ENCODE measurements at regions not wholly inside any gene's neighbourhood (a gene's known extent, or its start where the extent isn't known, plus 50 kb on each side); places are given as distances from the start of the nearest gene placed in this dataset.
"Not testable (repeated sequence)": the region's sequence is repeated elsewhere in the genome, so short reads cannot be mapped to it uniquely, and the experiment has no call there.

DNA sequence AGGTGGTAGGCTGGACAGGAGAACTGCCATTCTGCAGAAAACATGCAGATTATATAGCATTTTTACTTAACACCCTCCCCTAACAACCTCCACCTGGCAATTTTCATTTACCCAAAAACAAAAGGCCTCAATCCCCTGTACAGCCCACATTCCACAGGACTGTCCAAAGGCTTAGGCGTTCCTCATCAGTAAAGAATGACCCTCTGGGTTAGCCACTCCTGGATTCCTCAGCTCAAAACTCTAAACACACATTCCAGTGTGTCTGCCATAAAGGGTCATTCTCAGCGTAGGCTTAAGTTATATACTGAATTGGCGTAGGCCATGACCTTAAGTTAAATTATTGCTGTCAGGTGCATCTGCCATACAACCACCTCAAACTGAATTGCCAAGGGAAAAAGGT, 261.8 kb upstream of the CHAC2 start:
- DNase-seq (ENCODE audit: extremely low read depth in 1 of 11, low read depth in 9 of 11, low spot score in 4 of 11) = no peak

DNA sequence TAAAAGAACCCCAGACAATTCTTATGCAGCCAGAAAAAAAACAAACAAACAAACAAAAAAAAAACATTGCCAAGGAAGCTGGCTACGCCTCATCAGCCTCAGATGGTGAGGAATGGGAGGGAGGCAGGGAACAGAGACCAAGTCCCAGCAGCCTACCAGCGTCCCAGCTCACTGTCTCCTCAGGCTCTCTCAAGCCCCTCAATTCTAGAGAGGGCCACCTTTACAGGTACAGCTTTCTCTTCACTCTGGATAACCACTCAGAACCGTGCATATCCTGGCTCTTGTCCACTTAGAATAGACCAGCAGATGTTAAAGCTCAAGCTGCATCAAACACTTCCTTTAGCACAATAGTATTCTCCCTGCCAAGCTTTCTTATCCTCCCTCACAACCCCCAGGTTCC, 263.1 kb upstream of the CHAC2 start:
- no peak for DNase-seq (ENCODE audit: extremely low read depth in 1 of 11, low read depth in 9 of 11, low spot score in 4 of 11)

DNA sequence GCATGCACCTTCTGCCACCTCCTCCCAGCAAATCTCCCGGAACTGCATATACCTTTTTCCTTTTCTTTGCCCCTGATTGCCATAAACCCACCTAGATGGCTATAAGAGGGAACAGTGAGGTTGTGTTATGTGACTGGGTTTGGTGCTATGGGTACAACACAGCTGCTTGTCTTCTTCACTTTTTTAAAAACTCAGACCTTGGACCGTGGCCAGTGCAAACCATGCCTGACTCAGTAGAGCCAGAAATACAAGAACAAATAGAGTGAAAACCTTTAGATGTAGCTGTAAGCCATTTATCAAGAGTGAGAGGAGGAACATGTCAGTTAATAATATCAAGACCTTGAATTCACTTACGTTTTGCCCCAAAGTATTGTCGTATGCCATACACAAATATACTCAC, 267.4 kb upstream of the CHAC2 start:
- no peak for DNase-seq (ENCODE audit: extremely low read depth in 1 of 11, low read depth in 9 of 11, low spot score in 4 of 11)

DNA sequence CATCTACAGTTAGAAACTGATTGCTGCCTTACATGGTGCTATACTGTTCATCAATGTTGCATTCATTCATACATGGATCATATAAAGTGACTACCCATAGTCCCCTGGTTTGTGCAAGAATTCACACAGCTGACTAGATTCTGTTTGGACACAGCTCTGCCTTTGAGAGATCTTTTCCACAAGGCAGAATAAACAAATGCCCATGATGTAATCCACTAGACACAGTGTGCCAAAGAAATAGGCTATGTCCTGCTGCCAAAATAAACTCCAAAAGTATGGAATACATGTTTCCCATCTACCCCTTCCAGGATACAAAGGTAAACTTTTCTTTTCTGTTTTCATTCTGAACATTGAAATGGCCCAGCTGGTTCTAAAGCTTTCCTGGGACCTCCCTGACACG, 269.4 kb upstream of the CHAC2 start:
- no peak for DNase-seq (ENCODE audit: extremely low read depth in 1 of 11, low read depth in 9 of 11, low spot score in 4 of 11)

DNA sequence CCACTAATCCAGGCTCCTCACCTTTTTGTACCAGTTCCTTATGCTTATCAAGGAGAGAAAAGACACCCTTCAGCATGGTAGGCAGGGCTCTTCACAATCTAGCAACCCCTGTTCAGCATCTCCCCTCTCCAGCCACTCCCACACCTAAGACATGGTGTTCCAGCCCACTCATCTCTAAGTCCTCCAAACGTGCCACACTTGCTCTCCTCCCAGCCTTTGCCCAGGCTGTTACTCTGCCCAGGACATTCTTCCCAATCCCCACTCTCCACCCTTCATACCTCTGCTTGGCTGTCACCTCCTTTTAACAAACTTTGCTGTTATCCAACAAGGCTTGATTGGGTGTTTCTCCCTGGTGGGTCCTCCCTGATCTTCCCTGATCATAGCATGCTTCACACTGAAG, 270.6 kb upstream of the CHAC2 start:
- DNase-seq (ENCODE audit: extremely low read depth in 1 of 11, low read depth in 9 of 11, low spot score in 4 of 11) = no peak

DNA sequence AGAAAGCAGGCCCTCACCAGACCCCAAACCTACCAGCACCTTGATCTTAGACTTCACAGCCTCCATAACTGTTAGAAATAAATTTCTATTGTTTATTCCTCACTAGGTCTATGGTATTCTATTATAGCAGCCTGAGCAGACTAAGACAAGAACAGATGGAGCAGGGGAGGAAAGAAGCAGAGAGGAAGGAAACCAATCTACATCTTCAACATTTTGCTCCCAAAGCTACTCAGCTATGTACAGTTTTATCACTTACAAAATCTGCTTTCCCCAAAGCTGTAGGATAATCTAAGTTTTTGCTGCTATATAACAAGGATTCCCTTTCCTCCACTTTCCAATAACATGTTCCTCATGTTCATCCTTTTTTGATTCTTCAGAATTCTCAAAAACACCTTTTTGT, 274.4 kb upstream of the CHAC2 start:
- DNase-seq (ENCODE audit: extremely low read depth in 1 of 11, low read depth in 9 of 11, low spot score in 4 of 11) = no peak

DNA sequence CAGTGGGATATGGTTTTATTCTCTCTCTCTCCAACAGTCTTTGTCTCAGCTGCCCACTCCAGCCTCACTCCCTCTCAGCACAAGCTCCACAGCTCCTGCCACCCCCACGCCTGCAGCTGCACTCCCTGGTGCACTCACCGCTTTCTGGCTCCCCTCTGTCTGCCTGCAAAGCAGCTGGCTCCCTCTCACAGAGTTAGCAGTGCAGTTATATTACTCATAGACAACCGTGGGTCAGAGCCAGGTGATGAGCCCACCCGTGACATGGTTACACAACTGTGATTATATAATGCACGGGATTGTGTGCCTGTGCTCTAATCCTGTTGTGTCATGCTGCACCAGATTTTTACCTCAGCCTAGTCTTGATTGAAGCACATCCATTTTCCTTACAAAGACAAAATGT, 276.9 kb upstream of the CHAC2 start:
- DNase-seq (ENCODE audit: extremely low read depth in 1 of 11, low read depth in 9 of 11, low spot score in 4 of 11) = peak in 3 of 11 donors; percentile 20 to 27 (median 21)

DNA sequence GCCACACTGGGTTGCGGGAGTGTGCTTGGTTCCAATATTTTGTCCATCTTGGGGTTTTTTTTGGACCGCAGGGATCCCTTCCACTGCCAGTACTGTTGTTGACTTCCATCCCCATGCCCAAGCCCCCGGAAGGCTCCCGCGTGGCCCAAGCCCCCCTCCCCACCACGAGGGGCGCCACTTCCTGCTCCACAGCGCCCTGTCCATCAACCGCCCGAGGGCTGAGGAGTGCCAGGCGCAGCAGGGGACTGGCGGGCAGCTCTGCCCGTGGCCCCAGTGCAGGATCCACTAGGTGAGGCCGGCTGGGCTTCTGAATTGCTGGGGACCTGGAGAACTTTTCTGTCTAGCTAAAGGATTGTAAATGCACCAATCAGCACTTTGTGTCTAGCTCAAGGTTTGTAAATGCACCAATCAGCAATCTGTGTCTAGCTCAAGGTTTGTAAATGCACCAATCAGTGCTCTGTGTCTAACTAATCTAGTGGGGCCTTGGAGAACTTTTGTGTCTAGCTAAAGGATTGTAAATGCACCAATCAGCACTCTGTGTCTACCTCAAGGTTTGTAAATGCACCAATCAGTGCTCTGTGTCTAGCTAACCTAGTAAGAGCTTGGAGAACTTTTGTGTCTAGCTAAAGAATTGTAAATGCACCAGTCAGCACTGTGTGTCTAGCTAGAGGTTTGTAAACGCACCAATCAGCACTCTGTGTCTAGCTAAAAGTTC, 281.3 kb upstream of the CHAC2 start:
- DNase-seq (ENCODE audit: extremely low read depth in 1 of 11, low read depth in 9 of 11, low spot score in 4 of 11) = not testable (repeated sequence)

DNA sequence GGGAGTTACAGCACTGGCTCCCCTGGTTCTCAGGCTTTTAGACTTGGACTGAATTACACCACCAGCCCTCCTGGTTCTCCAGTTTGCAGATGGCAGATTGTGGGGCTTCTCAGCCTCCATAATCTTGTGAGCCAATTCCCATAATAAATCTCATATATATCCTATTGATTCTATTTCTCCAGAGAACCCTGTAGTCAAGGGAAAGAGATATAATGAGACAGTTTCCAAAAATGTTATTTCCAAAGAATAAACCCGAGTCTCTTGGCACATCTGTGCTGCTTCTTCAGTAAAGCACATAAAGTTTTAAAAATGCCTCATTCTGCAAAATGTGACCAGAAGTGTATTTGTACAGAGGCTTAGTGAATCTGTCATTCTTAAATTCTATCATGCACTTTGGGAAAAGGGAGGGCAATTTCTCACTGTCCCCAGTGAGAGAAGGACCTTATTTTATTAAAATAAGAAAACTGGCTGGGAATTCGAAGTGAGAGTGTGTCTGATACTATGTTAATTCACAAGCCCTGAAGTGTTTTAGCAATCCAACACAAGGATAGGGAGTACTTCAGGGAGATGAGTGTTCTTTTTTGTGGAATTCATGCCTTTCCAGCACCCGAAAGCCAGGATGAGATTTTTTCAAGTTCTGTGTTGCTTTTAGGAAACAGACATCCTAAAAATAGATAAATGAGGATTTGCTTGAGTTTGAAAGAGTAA, 282.4 kb upstream of the CHAC2 start:
- DNase-seq (ENCODE audit: extremely low read depth in 1 of 11, low read depth in 9 of 11, low spot score in 4 of 11) = no peak

DNA sequence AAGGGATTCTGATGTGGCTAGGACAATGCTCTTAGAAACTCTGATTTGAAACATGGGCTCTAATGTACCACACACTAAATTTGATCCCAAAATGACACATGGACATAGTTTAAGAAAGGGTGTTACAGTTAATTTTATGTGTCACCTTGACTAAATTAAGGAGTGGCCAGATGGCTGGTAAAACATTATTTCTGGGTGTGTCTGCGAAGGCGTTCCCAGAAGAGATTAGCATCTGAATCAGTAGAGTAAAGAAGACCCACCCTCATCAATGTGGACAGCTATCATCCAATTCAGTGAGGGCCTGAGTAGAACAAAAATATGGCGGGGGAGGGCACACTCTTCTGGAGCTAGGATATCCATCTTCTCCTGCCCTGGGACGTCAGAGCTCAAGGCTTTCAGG, 283.1 kb upstream of the CHAC2 start:
- no peak for DNase-seq (ENCODE audit: extremely low read depth in 1 of 11, low read depth in 9 of 11, low spot score in 4 of 11)

DNA sequence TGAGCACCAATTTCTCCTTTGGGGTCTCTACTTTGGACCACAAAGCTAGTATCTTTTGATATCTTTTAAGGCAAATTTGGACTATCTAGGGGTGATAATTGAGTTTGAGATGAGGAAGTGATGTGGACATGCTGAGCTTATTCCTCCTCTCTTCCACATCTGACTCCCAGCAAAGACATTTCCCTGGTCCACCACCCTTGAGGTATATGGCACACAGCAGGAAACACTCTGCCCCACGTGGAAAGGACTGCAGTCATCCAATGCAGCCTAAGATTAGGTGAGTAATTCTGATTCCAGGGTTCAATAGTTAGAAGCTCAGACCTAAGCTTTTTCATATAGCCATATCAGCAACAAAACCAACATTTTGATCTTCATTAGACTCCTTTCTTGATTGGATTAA, 290.1 kb upstream of the CHAC2 start:
- no peak for DNase-seq (ENCODE audit: extremely low read depth in 1 of 11, low read depth in 9 of 11, low spot score in 4 of 11)

DNA sequence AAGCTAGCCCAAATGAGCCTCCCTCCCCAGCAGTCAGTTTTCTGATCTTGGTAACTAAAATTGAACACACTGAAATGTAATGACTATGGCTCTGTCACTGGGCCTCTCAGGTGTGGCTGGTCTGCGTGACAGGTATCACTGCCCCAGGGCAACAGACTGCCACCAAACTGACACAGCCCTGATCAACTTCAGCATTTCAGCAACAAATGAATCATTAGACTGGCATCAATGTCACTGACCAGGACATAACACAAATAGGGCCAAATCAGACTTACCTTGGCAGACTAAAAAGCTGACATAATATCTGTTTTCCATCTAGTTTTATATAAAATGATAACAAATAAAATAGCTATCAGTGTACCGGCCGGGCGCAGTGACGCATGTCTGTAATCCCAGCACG, 290.8 kb upstream of the CHAC2 start:
- DNase-seq (ENCODE audit: extremely low read depth in 1 of 11, low read depth in 9 of 11, low spot score in 4 of 11) = no peak

DNA sequence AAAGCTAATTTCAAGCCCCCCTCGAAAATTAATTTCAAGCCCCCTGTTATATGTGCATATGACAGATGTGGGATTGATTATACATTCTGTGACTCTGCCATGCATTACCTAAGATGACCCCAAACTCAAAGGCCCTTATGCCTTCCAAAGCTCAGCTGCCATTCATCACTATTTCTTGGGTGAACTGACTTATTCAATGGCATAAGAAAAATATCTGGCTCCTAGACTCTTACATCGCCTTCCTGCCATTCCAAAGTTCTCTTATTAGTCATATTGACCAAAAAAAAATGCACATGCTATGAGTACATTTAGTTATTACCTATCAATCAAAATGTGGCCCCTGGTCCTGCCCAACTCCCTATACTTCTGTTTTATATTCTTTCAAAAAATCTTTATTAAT, 291.8 kb upstream of the CHAC2 start:
- no peak for DNase-seq (ENCODE audit: extremely low read depth in 1 of 11, low read depth in 9 of 11, low spot score in 4 of 11)

DNA sequence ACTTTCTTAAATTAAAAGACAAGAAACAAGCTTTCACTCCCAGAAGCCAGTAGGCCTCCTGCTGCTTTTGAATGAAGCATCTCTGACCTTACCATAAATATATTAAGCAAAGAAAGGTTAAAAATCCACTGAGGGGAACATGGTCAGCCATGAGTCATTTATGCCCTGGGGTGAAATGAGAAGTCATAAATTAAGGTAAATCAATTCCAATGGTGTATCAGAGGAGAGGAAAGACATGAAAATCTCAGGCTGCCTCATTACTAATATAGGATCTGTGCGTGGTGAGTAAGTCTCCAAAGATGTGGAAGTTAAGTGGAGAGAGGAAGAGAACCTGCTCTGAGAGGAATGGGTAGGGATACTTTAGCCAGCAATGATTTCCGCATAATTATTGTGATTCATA, 292.3 kb upstream of the CHAC2 start:
- no peak for DNase-seq (ENCODE audit: extremely low read depth in 1 of 11, low read depth in 9 of 11, low spot score in 4 of 11)

DNA sequence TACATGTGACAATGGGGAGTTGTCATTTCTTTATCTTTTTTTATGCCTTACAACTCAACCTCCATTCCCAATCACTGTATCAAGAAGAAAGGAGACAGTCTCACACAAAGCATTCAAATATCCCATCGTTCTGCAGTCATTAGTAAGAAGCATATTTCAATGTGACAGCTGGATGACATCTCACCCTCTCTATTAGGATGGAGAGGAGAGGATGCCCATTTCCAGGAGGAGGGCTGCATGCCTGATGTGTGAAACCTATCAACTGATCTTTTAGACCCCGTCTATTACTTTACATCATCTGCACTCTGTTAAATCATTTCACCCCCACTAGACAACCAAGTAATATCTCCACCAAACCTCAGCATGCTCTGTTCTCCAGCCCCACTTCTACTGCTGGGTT, 292.7 kb upstream of the CHAC2 start:
- DNase-seq (ENCODE audit: extremely low read depth in 1 of 11, low read depth in 9 of 11, low spot score in 4 of 11) = no peak

DNA sequence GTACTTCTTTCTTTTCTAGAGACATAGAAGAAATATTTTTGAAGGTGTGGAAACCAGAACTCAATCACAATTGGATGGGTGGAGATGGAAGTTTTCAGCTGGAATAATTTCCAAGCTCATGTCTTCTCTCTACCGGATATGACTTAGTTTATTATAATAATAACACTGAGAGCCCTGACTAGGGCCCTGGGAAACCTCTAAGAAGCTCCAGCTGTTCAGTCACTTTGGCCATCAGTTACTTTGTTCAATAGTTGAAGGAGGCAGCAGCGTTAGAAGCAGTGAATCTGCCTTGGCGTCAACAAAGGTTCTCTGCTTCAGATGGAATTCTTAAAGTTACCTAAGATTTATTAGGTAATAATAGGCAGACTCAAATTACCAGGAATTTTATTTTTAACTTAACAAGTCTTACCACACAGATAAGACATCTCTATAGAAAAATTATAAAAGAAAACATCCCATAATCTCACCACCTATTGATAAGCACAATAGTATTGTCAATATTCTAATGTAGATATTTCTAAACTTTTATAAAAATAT, 293.8 kb upstream of the CHAC2 start:
- no peak for DNase-seq (ENCODE audit: extremely low read depth in 1 of 11, low read depth in 9 of 11, low spot score in 4 of 11)

DNA sequence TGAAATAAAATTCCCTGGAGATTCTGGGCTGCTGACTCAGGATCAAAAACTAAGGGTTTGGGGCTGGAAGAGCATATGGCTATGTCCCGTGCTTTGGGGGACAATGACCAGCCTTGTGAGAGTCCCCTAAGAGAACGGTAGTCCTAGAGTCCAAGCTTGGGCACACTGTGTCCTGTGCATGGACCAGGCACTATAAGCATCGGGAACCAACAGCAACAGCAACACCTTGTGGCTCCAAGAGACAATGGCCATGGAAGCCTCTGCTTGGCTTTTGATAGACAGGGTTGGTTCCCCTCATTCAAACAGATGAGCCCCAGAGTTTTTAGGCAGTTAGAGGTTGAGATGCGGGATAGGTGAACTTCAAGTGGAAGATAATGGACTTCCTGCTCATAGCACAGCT, 294.4 kb upstream of the CHAC2 start:
- DNase-seq (ENCODE audit: extremely low read depth in 1 of 11, low read depth in 9 of 11, low spot score in 4 of 11) = no peak

DNA sequence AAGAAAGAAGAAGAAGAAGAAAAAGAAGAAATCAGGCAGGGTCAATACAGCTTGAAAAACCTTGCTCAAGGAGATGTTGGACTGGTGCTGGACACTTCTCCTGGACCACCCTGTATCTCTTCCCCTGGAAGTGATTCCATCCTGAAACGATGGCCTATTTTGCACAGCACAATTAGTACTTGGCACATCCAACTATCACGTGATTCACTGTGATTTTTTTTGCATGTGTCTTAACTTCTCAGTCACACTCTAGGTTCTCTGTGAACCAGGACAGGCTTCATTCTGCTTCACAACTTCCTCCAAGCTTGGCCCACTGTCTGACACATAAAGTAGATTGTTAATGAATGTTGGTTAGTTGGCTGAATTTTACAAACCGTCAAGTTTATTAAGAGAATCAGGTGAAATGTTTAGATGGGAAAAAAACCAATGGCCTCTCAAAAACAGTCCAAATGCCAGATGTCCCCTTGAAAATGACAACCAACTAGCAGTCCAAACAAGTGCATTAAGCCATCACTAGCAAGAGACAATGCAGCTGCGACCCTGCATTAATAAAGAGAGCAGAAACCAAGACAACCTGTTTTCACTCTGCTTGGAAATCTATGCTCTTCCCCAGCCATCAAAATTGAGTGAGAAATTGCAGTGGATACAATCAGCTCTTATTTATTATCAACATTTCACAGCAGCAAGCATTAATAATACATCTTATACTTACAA, 300.0 kb upstream of the CHAC2 start:
- DNase-seq (ENCODE audit: extremely low read depth in 1 of 11, low read depth in 9 of 11, low spot score in 4 of 11) = peak in 1 of 11 donors; percentile 21

DNA sequence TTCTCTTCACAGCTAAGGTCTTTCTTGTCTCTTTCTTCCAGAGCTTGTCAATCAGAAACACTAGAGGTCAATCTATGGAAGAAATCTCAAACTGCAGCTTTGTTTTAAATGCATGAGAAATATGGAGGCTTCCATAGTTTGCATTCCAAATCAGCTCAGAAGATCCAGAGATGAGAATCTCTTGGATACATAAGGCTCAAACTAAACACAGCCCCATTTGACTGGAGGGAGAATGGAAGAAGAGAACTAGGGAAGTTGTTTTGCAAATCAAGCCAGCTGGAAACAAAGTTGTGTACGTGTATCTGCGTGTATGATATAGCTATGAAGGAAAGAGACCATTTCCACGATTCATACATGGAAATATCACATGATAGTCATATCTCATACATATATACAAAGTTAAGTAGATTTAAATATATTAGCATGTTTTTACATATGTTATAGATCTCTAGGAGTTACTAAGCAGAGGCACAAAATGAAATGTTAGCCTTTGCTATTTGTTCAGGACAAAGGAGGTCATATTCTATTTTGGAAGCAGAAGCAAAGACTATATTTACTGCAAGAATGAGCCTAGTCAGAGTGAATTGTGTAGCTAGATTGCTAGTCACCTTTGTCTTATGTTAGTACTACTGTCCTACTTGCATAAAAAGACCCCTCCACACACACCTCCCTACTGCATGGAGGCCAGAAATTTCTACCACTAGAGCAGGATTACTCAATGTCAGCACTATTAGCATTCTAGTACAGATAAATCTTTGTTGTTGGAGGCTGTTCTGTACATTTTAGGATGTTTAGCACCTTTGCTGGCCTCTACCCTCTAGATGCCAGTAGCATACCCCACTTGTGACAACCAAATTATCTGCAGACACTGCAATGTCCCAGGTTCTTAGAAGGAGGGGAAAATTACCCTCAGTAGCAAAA, 303.5 kb upstream of the CHAC2 start:
- DNase-seq (ENCODE audit: extremely low read depth in 1 of 11, low read depth in 9 of 11, low spot score in 4 of 11) = no peak

Measured in renal cortex interstitium (tissue), 11 donors.